ENCODE measurements at regions not wholly inside any gene's neighbourhood (a gene's known extent, or its start where the extent isn't known, plus 50 kb on each side); places are given as distances from the start of the nearest gene placed in this dataset.

DNA sequence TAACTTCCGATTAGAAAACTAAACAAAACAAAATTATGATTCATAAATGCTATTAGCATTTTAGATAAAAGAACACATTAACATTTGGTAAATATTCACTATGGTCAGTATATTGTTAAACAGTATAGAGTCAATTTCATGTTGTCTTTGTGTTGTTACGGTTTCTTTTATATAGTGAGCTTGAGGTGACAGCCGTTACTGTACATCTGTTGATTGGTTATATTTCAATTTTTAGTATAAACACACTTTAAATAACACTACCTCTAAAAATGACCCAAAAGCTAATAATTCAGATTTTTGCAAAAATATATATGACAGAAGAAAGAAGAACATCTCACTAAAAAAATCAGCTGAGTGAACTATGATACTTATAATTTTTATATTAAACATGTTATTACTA is 249.0 kb upstream of the LUZP2 start:
- H3K27me3 ChIP-seq (ENCODE audit: insufficient read depth, low read length): no peaks in the 10 kb centered on the region
- TF ChIP-seq EZH2 (IDR thresholded peaks at IDR 0.05; ENCODE audit: insufficient read depth, low read length): no peak
- TF ChIP-seq, protein P1, sequence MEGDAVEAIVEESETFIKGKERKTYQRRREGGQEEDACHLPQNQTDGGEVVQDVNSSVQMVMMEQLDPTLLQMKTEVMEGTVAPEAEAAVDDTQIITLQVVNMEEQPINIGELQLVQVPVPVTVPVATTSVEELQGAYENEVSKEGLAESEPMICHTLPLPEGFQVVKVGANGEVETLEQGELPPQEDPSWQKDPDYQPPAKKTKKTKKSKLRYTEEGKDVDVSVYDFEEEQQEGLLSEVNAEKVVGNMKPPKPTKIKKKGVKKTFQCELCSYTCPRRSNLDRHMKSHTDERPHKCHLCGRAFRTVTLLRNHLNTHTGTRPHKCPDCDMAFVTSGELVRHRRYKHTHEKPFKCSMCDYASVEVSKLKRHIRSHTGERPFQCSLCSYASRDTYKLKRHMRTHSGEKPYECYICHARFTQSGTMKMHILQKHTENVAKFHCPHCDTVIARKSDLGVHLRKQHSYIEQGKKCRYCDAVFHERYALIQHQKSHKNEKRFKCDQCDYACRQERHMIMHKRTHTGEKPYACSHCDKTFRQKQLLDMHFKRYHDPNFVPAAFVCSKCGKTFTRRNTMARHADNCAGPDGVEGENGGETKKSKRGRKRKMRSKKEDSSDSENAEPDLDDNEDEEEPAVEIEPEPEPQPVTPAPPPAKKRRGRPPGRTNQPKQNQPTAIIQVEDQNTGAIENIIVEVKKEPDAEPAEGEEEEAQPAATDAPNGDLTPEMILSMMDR (IDR thresholded peaks at IDR 0.05; ENCODE audit: insufficient read depth, low read depth, low read length): no peak
- H4K20me1 ChIP-seq (ENCODE audit: insufficient read depth, low read length): no peaks in the 10 kb centered on the region
- no peak overlapping the region for H3K4me2 ChIP-seq (ENCODE audit: low read length)
- no peaks in the 10 kb centered on the region for H3K9me3 ChIP-seq (ENCODE audit: insufficient read depth, low read depth, low read length)
- no peaks in the 10 kb centered on the region for H3K36me3 ChIP-seq (ENCODE audit: insufficient read depth, low read length)
- DNase-seq (ENCODE audit: low read depth): no peak
- no peak overlapping the region for H3K4me3 ChIP-seq (ENCODE audit: insufficient read depth, low read depth, low read length)
- no peaks in the 10 kb centered on the region for H3K4me1 ChIP-seq (ENCODE audit: insufficient read depth, low read length)
- no peak overlapping the region for H2AFZ ChIP-seq (ENCODE audit: low read depth, low read length)
- no peaks in the 10 kb centered on the region for H3K36me3 Mint-ChIP-seq (ENCODE audit: low read depth, unreplicated experiment)
- no peak overlapping the region for H3K27ac ChIP-seq (ENCODE audit: low read depth, low read length)
- peaks cover 3% of the 10 kb centered on the region for H3K9me3 Mint-ChIP-seq (ENCODE audit: unreplicated experiment)
- H3K27ac Mint-ChIP-seq (ENCODE audit: unreplicated experiment): no peak overlapping the region
- H3K4me3 Mint-ChIP-seq (ENCODE audit: unreplicated experiment): no peak overlapping the region
- FAIRE-seq: no peak
- H3K27me3 Mint-ChIP-seq (ENCODE audit: low read depth, unreplicated experiment): no peaks in the 10 kb centered on the region
- no peak overlapping the region for H3K9ac ChIP-seq (ENCODE audit: low read length)
- peaks cover 1% of the 10 kb centered on the region for H3K4me1 Mint-ChIP-seq (ENCODE audit: low read depth, unreplicated experiment)
- H3K79me2 ChIP-seq (ENCODE audit: insufficient read depth, low read length): no peaks in the 10 kb centered on the region

DNA sequence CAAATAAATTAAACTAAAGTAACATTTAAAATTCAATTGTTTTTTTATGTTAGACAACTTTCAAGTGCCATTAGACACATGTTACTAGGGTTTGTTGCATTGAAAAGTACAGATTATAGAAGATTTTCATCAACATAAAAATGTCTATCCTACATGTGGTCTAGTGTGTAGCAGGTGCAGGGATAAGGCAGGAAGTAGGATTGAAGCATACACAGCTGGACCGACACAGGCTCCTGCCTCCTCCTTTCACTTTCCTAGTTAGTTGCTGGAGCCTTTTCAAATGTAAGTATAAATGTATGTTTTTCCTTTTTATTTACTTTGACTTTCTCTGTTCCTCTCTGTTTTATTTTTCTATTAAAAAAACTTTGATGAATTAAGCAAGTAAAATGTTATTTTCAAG is 246.9 kb upstream of the LUZP2 start:
- Histone ChIP-seq H3K9ac (ENCODE audit: low read length) (no peak overlapping the region), H3K9me3 (ENCODE audit: insufficient read depth, low read depth, low read length) (no peaks in the 10 kb centered on the region), H3K4me3 (ENCODE audit: insufficient read depth, low read depth, low read length) (no peak overlapping the region), H4K20me1 (ENCODE audit: insufficient read depth, low read length) (no peaks in the 10 kb centered on the region), H2AFZ (ENCODE audit: low read depth, low read length) (no peak overlapping the region), H3K27me3 (ENCODE audit: insufficient read depth, low read length) (no peaks in the 10 kb centered on the region), H3K79me2 (ENCODE audit: insufficient read depth, low read length) (no peaks in the 10 kb centered on the region), H3K4me2 (ENCODE audit: low read length) (no peak overlapping the region), H3K27ac (ENCODE audit: low read depth, low read length) (no peak overlapping the region), H3K4me1 (ENCODE audit: insufficient read depth, low read length) (no peaks in the 10 kb centered on the region), H3K36me3 (ENCODE audit: insufficient read depth, low read length) (no peaks in the 10 kb centered on the region)
- FAIRE-seq (no peak), DNase-seq (ENCODE audit: low read depth) (no peak)
- H3K4me1 Mint-ChIP-seq (ENCODE audit: low read depth, unreplicated experiment): peaks cover 4% of the 10 kb centered on the region
- no peaks in the 10 kb centered on the region for H3K36me3 Mint-ChIP-seq (ENCODE audit: low read depth, unreplicated experiment)
- no peak overlapping the region for H3K4me3 Mint-ChIP-seq (ENCODE audit: unreplicated experiment)
- no peak overlapping the region for H3K27ac Mint-ChIP-seq (ENCODE audit: unreplicated experiment)
- H3K27me3 Mint-ChIP-seq (ENCODE audit: low read depth, unreplicated experiment): no peaks in the 10 kb centered on the region
- H3K9me3 Mint-ChIP-seq (ENCODE audit: unreplicated experiment): no peaks in the 10 kb centered on the region
- no peak for TF ChIP-seq EZH2 (IDR thresholded peaks at IDR 0.05; ENCODE audit: insufficient read depth, low read length)
- TF ChIP-seq, protein P1 (IDR thresholded peaks at IDR 0.05; ENCODE audit: insufficient read depth, low read depth, low read length): no peak

DNA sequence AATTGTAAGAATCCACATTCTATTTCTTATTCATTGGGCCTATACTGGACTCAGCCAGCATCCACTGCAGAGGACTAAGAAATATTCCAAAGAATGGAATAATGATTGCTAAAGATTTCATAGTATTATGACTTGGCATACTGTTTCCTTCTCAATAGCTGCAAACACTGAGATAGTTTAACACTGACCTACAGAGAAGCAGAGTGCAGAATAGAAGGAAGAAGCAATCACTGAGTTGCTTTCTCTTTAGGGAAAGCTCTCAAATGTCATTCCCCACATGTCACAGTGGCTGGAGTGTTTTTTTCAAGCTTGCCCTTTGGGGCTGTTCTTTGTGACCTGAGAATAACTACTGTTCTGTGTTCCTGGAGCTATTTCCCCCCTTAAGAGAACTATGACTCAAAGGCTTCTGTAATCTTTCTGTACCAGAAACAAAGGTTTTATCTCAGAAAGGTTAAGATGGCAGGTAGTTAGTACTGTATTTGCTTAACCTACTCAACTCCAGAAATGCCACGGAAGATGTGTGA is 243.6 kb upstream of the LUZP2 start:
- H3K27me3 ChIP-seq (ENCODE audit: insufficient read depth, low read length): no peaks in the 10 kb centered on the region
- H4K20me1 ChIP-seq (ENCODE audit: insufficient read depth, low read length): no peaks in the 10 kb centered on the region
- Mint-ChIP-seq H3K9me3 (ENCODE audit: unreplicated experiment) (no peaks in the 10 kb centered on the region), H3K36me3 (ENCODE audit: low read depth, unreplicated experiment) (no peaks in the 10 kb centered on the region), H3K27me3 (ENCODE audit: low read depth, unreplicated experiment) (no peaks in the 10 kb centered on the region), H3K4me3 (ENCODE audit: unreplicated experiment) (no peak overlapping the region), H3K4me1 (ENCODE audit: low read depth, unreplicated experiment) (peaks cover 4% of the 10 kb centered on the region), H3K27ac (ENCODE audit: unreplicated experiment) (no peak overlapping the region)
- H3K9me3 ChIP-seq (ENCODE audit: insufficient read depth, low read depth, low read length): no peaks in the 10 kb centered on the region
- H3K4me1 ChIP-seq (ENCODE audit: insufficient read depth, low read length): no peaks in the 10 kb centered on the region
- FAIRE-seq: no peak
- H2AFZ ChIP-seq (ENCODE audit: low read depth, low read length): peak overlapping the region; percentile 43
- no peak overlapping the region for H3K4me2 ChIP-seq (ENCODE audit: low read length)
- H3K79me2 ChIP-seq (ENCODE audit: insufficient read depth, low read length): no peaks in the 10 kb centered on the region
- H3K9ac ChIP-seq (ENCODE audit: low read length): no peak overlapping the region
- H3K27ac ChIP-seq (ENCODE audit: low read depth, low read length): no peak overlapping the region
- TF ChIP-seq, protein P1 (IDR thresholded peaks at IDR 0.05; ENCODE audit: insufficient read depth, low read depth, low read length): no peak
- no peak for TF ChIP-seq EZH2 (IDR thresholded peaks at IDR 0.05; ENCODE audit: insufficient read depth, low read length)
- no peak for DNase-seq (ENCODE audit: low read depth)
- H3K36me3 ChIP-seq (ENCODE audit: insufficient read depth, low read length): no peaks in the 10 kb centered on the region
- no peak overlapping the region for H3K4me3 ChIP-seq (ENCODE audit: insufficient read depth, low read depth, low read length)
